GM18511 (cell line): ENCODE measurements at regions not wholly inside any gene's neighbourhood (a gene's known extent, or its start where the extent isn't known, plus 50 kb on each side); places are given as distances from the start of the nearest gene placed in this dataset.
"Not testable (repeated sequence)": the region's sequence is repeated elsewhere in the genome, so short reads cannot be mapped to it uniquely, and the experiment has no call there.

Experiments
- ATAC-seq: cut with Tn5 transposase; IDR thresholded peaks from one replicate; pipeline ENCODE4 v1.9.1; 2021; ENCODE audit warnings: mild to moderate bottlenecking, moderate library complexity; ENCODE audit not compliant: unreplicated experiment

DNA sequence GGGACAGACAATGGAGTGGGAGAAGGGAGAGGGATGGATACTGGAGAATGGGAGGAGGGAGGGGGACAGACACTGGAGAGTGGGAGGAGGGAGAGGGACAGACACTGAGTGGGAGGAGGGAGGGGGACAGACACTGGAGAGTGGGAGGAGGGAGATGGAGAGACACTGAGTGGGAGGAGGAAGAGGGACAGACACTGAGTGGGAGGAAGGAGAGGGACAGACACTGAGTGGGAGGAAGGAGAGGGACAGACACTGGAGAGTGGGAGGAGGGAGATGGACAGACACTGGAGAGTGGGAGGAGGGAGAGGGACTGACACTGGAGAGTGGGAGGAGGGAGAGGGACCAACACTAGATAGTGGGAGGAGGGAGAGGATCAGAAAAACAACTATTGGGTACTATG is 426.7 kb upstream of the PMFBP1 start:
- no peak for ATAC-seq

DNA sequence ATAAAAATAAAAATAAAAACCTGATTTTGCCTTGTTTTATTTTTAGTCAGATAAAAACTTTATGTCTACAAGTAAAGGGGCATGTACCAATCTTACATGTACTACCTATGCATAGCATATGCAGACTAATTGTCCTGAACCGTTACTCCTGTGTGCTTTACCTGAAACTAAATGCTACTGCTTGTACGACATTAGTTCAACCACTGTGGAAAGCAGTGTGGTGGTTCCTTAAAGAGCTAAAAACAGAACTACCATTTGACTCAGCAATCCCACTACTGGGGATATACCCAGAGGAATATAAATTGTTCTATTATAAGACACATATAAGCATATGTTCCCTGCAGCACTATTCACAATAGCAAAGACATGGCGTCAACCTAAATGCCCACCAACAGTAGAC is 426.0 kb upstream of the PMFBP1 start:
- ATAC-seq = no peak

DNA sequence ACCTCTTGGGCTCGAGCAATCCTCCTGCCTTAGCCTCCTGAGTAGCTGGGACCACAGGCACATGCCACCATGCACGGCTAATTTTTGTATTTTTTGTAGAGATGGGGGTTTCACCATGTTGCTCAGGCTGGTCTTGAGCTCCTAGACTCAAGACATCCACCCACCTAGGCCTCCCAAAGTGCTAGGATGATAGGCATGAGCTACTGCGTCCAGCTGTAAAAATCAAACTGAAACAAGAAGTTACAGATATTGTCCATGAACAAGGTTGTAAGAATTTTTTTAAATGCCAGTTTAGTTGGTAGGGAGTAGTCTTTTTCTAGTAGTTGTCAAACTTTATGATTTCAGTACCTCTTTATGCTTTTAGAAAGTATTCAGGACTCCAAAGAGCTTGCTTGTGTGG is 424.4 kb upstream of the PMFBP1 start:
- no peak for ATAC-seq

DNA sequence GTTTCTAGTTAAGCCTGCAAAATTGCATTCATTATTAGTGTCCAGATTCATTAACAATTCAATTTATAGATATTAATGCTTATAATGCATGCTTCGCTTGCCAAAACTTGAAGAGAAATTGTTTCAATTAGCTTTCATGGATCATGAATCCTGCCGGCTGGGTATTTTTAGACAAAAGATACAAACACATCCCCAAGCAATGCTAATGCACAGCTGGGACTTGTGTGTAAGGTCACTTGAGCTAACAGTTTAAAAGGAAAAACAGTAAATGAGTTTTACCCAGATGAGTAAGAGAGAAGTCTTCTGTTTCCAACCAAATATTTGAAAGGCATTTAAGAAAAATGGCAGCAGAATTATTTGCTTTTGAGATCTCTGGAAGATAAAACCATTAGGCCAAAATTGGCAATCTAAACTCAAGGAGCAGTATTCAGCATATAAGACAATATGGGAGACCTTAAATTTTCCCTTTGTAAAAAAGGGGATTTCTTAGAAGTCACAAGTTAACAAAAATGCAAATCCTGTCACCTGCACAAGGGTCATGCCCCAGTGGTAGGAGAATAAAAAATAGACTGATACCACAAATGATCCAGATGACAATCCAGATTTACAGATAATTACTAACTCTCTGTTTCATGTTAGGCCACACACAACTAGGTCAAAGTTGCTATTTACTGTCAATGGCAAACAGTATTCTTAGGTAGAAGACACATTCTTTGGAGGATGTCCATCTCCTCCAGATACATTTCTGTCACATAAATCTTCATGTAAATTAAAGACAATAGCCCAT is 418.4 kb upstream of the PMFBP1 start:
- ATAC-seq = peak; percentile 89

DNA sequence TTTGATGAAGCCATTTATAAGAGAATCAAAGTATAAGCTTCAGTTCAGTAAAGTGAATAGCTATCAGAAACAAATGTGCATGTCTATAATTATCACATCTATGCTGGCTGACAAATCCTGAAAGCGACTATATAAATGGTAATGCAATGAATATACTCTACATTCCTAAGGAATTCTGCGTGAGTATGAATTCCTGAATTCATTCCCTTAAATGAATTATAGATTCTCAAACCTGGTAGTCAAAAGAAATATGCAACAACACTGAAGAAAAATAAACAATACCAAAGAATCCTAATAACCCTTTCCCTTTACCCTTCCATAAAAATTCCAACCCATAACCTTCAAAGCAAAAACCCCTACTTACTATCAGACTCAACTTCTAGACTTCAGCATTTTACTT is 416.6 kb upstream of the PMFBP1 start:
- ATAC-seq = no peak

DNA sequence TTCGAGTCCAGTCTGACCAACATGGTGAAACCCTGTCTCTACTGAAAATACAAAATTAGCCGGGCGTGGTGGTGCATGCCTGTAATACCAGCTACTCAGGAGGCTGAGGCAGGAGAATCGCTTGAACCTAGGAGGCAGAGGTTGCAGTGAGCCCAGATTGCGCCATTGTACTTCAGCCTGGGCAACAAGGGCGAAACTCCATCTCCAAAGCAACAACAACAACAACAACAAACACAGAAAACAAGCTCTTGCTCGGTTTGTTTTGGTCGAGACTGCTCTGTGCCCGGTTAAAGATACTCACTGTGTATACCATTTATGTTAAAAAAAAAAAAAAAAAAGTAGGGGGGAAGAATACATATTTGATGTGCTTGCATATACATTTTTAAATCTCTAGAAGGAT is 406.1 kb upstream of the PMFBP1 start:
- ATAC-seq = not testable (repeated sequence)

DNA sequence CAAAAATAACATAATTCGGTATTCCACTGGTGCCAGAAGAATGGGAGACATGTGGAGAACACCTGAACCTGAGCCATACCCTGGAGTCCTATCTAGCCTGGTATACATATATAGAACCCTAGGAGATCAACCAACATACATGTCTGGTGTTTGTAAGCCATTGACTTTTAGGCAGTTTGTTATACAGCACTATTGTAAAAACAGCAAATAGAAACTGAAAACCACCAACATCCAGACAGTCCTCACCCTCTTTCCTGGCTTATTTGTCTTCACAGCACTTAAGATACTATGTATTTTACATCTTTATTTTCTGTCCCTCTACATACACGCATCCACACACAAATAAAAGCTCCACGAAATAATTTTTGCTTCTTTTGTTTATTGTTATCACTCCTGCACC is 404.2 kb upstream of the PMFBP1 start:
- ATAC-seq = no peak

DNA sequence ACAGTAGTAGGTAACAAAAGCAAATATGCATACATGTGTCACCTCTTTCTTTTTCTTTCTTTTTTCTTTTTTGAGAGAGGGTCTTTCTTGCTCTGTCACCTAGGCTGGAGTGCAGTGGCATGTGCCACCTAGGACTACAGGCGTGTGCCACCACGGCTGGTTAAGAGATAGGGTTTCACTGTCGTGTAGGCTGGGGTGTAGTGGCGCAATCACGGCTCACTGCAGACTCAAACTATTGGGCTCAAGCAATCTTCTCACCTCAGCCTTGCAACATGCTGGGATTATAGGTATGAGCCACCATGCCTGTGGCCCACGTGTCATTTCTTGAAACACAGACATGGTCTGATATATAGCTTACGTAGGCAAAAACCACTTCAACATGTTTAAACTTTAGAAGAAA is 397.7 kb upstream of the PMFBP1 start:
- ATAC-seq = no peak

DNA sequence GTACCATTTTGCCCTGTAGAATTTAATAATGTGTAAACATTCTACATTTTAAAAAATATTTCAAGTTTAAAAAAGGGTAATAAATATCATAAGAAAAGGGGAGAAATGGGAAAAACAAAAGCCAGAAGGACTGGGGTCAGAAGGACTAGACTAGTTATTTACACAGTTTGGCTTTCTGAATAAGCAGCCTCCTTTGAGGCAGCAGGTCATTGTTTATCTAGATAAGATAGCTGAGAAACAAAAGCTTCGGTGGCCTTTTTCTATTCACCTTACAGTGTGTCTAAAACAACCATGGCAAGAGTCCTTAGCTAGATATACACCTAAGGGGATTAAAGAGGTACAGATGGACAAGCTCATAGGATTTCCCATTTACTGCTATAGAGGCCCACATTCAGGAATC is 396.5 kb upstream of the PMFBP1 start:
- ATAC-seq = no peak

DNA sequence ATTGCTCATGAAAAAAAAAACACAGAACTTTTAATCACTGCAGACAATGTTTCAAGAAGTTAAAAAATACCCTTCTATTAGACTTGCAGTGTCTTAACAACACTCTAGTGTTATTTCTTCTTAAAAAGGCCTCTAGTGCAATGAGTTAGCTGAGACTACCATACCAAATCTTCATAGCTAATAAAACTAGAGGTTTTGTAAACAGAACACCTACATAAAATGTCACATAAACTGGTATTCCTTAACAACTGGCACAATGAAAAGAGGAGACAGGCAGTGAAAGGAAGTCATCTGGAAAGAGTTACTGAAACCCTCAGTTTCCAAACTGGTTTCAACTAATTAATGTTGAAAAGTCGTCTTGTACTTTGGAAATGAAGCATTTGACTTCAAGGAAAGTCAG is 394.2 kb upstream of the PMFBP1 start:
- no peak for ATAC-seq

DNA sequence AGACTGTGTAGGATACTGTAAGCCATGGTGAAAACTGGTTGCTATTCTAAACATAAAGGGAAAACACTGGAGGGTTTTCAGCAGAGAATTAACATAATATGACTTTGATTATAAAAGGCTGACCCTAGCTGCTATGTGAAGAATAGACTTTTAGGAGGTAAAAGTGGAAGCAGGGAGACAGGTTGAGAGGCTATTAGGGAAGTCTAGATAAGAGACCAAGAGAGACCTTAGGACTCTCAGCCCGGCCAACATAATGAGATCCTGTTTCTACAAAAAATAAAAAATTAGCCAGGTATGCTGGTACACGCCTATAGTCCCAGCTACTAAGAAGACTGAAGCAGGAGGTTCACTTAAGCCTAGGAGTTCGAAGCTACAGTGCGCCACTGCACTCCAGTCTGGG is 393.2 kb upstream of the PMFBP1 start:
- no peak for ATAC-seq

DNA sequence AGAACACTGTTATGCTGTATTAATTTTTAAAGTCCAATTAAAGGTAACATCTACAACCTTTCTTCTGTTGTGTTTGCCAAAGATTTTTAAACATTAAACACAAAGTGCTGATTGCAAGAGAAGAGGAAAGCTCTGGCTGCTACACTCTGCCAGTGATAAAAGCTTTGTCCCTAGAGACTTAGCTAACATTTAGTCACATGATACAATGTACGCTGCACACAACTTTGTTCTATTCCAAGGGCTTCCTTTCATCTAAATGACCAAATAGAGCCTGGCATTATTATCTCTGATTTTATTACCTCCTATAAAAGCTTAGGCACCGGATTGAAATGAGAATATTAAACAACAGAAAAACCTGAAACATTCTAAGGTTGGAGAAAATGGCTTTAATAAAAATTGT is 388.7 kb upstream of the PMFBP1 start:
- ATAC-seq = no peak

DNA sequence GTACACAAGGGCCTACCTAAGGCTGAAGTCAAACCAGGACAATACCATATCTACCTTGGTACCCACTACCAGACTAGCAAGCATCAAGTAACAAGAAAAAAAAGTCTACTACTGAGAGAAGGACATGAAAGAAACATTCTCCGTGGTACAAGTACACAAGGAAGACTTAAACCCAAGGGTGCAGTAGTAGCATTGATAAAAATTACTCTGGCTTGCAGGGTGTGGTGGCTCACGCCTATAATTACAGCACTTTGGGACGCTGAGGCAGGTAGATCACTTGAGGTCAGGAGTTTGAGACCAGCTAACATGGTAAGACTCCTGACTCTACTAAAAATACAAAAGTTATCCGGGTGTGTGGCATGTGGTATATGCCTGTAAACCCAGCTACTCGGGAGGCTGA is 386.5 kb upstream of the PMFBP1 start:
- ATAC-seq = no peak

DNA sequence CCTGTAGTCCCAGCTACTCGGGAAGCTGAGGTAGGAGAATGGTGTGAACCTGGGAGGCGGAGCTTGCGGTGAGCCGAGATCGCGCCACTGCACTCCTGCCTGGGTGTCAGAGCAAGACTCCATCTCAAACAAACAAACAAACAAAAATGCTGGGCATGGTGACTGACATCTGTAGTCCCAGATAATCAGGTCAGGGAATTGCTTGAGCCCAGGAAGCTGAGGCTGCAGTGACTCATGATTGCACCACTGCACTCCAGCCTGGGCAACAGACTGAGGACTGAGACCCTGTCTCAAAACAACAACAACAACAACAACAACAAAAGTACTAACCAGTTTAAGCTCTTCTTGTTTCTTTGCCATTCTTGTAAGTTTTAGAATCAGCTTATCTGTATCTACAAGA is 383.0 kb upstream of the PMFBP1 start:
- ATAC-seq = no peak

DNA sequence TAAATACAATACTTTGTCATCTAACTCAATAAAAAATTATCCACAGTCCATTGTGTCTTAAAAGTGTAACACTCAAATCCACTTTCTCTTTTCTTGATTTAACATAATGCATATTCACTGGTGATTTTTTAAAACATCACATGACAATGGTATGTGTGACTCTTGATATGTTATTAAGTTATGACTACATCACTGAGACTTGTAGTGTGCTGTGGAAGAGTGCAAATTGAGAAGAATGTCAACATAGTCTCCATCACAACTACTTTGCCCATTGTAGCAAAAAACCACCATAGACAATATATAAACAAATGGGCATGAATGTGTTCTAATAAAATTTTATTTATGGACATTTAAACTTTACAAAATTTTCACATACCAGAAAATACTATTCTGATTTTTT is 380.7 kb upstream of the PMFBP1 start:
- ATAC-seq = no peak

DNA sequence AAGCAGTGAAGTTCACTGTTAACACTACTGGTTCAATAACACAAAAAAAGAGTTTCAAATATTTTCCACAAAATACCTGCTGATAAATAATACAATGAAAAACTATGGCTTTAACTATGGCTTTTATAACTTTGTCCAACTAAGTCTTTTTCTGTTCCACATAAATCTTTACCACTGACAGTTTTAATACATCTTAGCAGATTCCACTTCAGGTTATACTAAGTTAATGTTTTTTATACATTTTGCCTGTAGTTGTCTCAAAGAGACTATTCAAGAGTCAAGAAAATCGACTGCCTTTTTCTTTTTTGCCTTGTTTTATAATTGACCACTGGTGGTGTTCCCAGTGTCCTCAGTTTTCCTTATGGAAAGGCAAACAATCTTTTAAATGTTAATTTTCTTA is 379.7 kb upstream of the PMFBP1 start:
- no peak for ATAC-seq

DNA sequence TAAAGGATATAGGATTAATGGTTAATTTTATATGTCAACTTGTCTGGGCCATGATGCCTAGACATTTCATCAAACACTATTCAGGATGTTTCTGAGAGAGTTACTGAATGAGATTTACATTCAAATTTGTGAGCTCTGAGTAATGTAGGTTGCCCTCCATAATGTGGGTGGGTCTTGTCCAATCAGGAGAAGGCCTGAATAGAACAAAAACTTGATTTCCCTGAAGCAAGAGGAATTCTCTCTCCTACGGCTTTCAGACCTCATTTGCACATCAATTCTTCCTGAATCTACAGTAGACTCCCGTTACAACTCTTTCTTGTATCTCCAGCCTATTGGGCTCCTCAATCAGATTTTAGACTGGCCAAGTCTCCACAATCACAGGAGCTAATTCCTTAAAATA is 377.9 kb upstream of the PMFBP1 start:
- no peak for ATAC-seq

DNA sequence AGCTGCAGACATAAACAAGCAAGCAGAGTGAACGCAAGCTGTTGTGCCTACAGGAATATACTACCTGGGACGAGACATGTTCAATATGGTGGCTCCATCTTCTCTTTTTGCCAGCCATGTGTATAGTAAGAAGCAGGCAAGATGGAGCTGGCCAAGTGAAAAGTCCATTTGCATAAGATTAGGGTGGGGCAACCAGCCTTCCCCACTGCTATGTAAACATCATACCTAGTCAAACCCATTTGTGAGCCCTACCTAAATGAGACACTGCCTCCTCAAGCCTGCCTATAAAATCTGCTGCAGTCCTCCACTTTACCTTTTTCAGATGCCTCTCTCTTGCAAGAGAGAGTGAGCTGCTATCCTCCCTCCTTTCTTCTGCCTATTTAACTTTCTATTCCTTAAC is 370.1 kb upstream of the PMFBP1 start:
- no peak for ATAC-seq

DNA sequence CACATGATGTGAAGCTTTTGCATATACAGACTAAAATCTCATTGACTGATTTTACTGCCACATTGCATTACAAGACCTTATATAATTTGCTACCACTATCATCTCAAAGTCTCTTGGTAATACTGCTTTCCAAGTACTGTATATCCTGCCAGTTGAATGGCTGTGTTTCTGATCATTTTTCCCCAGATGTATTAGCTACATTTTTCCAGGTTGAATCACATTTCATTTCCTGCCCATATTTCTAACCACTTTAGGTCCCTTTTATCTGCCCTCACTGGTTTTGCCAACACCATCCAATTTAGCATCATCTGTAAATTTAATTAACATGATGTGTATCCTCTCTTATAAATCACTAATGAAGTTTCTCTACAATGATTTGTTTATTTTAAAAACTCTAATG is 365.7 kb upstream of the PMFBP1 start:
- ATAC-seq = no peak

DNA sequence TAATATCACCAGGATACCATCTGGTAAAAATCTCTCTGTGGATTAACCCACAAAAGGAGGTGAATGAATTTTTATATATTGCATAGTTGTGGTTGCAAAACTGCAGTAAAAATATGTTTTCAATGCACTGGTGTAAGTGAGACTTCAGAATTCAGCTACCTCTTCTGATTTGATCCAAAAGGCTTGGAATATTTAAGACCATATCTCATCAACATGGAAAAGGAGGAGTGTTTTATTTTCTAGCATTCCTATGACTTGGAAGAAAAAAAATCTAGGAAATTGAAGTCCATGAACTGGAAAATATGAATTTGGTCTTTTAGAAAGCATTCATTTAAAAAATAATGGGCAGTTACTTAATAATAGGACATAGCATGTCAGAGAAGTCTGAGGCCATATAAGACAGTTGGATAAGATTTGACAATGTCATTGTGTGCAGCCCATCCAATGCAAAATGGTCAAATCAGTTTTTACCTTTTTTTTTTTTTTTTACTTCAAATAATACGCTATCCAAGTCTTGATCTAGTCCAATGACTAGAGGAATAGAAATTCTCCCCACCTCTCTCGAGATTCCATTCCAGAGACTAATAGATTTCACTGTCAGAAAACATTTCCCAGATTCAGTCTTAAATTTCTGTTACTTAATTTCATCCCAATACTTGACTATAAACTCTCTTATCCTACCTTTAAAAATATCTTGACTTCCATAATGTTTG is 364.9 kb upstream of the PMFBP1 start:
- ATAC-seq = no peak

DNA sequence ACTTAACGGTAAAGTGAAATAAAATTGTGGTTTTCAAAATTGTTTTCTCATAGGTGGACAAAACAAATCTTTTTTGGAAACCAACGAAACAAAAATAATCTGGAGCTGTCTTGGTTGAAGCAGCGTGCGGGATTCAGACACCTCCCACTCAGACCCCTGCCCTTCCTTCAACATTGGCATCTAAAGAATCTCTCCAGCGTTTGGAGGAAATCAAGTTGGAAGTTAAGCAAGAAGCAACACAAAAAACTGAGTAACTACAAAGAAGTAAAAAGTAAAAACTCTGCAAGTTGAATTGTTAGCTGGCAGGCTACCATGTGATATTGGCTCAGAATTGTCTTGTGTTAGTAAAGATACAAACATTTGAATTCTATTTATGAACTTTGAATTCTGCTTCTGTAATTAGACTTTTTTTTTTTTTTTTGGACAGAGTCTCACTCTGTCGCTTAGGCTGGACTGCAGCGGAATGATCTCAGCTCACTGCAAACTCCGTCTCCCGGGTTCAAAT is 361.0 kb upstream of the PMFBP1 start:
- no peak for ATAC-seq

DNA sequence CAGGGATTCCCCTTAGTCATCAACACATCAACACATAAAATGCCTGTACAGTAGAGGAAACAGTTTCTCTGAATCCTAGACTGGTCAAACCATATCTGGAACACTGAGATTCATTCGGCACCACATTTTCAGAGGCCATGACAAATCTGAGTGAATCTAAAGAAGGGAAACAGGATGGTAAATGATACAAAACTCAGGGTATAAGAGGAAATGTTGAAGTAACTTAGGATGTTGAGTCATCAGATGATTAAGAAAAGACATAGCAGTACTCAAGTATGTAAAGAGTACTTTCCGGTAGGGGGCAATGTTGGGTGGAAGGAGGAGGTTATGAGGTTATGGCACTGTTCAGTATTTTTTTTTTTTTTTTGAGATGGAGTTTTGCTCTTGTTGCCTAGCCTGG is 358.5 kb upstream of the PMFBP1 start:
- no peak for ATAC-seq

DNA sequence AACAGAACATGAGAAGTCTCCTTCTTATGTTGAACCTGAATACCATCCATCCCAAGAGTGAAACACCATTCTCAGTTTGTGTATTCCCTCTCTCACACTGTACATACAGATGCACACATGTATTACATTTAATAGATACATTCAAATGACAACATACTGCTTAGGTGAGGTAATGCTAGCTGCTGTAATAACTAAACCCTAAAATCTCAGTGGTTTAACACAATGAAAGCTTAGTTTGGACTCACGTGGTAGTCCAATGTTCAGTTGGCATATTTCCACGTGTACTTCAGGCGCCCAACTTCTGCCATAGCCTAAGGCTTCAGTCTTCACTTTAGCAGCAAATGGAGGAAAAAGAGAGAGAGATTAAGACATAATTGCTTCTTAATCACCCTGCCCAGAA is 351.1 kb upstream of the PMFBP1 start:
- ATAC-seq = no peak
